OCI-LY1 (cell line): ENCODE measurements at regions not wholly inside any gene's neighbourhood (a gene's known extent, or its start where the extent isn't known, plus 50 kb on each side); places are given as distances from the start of the nearest gene placed in this dataset.

ENCODE experiments used
- H2AFZ ChIP-seq: fragments of 200-600 bp; sonication (generic), shearing (Covaris generic); 2 replicates; pipeline ENCODE4 v1.6.0; 2014; ENCODE audit warnings: antibody characterized with exemption, mild to moderate bottlenecking, low read length
- H3F3A ChIP-seq: fragments of 200-600 bp; sonication (generic), shearing (Covaris generic); 2 replicates; pipeline ENCODE4 v1.6.0; 2014; ENCODE audit warnings: mild to moderate bottlenecking, antibody characterized with exemption, low read length, moderate library complexity; ENCODE audit not compliant: insufficient read depth
- H3K27ac ChIP-seq: fragments of 200-600 bp; sonication (generic); 2 replicates; pipeline ENCODE4 v1.5.1; 2014; ENCODE audit warnings: low read length, mixed run types, mild to moderate bottlenecking, low read depth; ENCODE audit not compliant: poor library complexity, severe bottlenecking
- H3K27me3 ChIP-seq: fragments of 200-600 bp; sonication (generic); 2 replicates; pipeline ENCODE4 v1.6.0; 2014; ENCODE audit warnings: antibody characterized with exemption, mild to moderate bottlenecking, low read length, moderate library complexity; ENCODE audit not compliant: insufficient read depth
- H3K36me3 ChIP-seq: fragments of 200-600 bp; sonication (generic); 2 replicates; pipeline ENCODE4 v1.6.1; 2014; ENCODE audit warnings: mild to moderate bottlenecking, antibody characterized with exemption, low read length, moderate library complexity, mixed read lengths; ENCODE audit not compliant: insufficient read depth
- H3K4me1 ChIP-seq: fragments of 200-600 bp; sonication (generic); 2 replicates; pipeline ENCODE4 v1.5.1; 2014; ENCODE audit warnings: mild to moderate bottlenecking, low read length, moderate library complexity; ENCODE audit not compliant: insufficient read depth, severe bottlenecking
- H3K4me2 ChIP-seq: fragments of 200-600 bp; sonication (generic), shearing (Covaris generic); 2 replicates; pipeline ENCODE4 v1.6.1; 2014; ENCODE audit warnings: low read length
- H3K4me3 ChIP-seq: fragments of 200-600 bp; sonication (generic); 2 replicates; pipeline ENCODE4 v1.5.1; 2014; ENCODE audit warnings: low read length, low read depth, mild to moderate bottlenecking, mixed read lengths; ENCODE audit not compliant: poor library complexity, severe bottlenecking
- H3K79me2 ChIP-seq: fragments of 200-600 bp; shearing (Covaris generic); 2 replicates; pipeline ENCODE4 v1.6.1; 2016; ENCODE audit warnings: mixed run types, low read length, mixed read lengths; ENCODE audit not compliant: insufficient read depth
- H3K9ac ChIP-seq: fragments of 200-600 bp; sonication (generic), shearing (Covaris generic); 2 replicates; pipeline ENCODE4 v1.6.1; 2014; ENCODE audit warnings: mild to moderate bottlenecking, low read length, mixed read lengths
- H3K9me2 ChIP-seq: fragments of 200-600 bp; sonication (generic), shearing (Covaris generic); 2 replicates; pipeline ENCODE4 v1.6.1; 2014; ENCODE audit warnings: low read depth, mild to moderate bottlenecking, low read length, mixed read lengths
- H3K9me3 ChIP-seq: fragments of 200-600 bp; shearing (Covaris generic); 2 replicates; pipeline ENCODE4 v1.6.1; 2014; ENCODE audit warnings: low read length, mixed read lengths
- H4K20me1 ChIP-seq: fragments of 200-600 bp; sonication (generic), shearing (Covaris generic); 2 replicates; pipeline ENCODE4 v1.6.0; 2016; ENCODE audit warnings: mild to moderate bottlenecking, low read length; ENCODE audit not compliant: insufficient read depth
- EZH2 ChIP-seq: fragments of 200-600 bp; sonication (generic), shearing (Covaris generic); IDR thresholded peaks from 2 replicates; pipeline ENCODE4 v1.8.0; 2017; ENCODE audit warnings: borderline replicate concordance, mixed run types, mild to moderate bottlenecking, antibody characterized with exemption, low read length, moderate library complexity, mixed read lengths
- TF ChIP-seq, protein P1 (sequence below): fragments of 200-600 bp; sonication (generic), shearing (Covaris generic); IDR thresholded peaks from 2 replicates; pipeline ENCODE4 v1.5.1; 2017; ENCODE audit warnings: mild to moderate bottlenecking, antibody characterized with exemption, low read length, moderate library complexity, mixed read lengths

DNA sequence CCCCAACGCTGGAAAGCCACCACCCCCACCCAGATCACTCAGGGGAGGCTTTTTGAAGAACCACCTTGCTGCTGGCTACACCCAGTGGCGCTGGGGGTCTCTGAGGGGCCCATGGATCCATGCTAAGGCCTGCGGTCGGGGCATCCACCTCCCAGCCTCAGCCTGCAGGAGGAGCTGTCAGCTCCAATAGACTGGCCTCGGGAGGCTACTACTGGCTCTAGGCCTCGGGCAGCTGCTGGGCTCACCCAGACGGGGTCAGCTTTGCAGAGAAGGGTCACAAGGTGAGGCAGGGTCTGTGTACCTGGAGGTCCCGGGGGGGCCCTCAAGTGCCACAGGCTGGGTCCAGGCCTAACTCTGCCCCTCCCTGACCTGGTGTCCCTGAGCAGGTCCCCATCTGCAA lies 193.7 kb downstream of the OLFM1 start:
- no peak overlapping the region for H3K27ac ChIP-seq
- no peaks in the 10 kb centered on the region for H3K9me2 ChIP-seq
- H3F3A ChIP-seq, result no peaks in the 10 kb centered on the region
- H2AFZ ChIP-seq, result no peak overlapping the region
- no peaks in the 10 kb centered on the region for H3K36me3 ChIP-seq
- no peak overlapping the region for H3K9ac ChIP-seq
- no peaks in the 10 kb centered on the region for H3K79me2 ChIP-seq
- H3K4me3 ChIP-seq, result no peak overlapping the region
- H3K4me1 ChIP-seq, result no peaks in the 10 kb centered on the region
- no peak for TF ChIP-seq EZH2
- TF ChIP-seq, protein P1, sequence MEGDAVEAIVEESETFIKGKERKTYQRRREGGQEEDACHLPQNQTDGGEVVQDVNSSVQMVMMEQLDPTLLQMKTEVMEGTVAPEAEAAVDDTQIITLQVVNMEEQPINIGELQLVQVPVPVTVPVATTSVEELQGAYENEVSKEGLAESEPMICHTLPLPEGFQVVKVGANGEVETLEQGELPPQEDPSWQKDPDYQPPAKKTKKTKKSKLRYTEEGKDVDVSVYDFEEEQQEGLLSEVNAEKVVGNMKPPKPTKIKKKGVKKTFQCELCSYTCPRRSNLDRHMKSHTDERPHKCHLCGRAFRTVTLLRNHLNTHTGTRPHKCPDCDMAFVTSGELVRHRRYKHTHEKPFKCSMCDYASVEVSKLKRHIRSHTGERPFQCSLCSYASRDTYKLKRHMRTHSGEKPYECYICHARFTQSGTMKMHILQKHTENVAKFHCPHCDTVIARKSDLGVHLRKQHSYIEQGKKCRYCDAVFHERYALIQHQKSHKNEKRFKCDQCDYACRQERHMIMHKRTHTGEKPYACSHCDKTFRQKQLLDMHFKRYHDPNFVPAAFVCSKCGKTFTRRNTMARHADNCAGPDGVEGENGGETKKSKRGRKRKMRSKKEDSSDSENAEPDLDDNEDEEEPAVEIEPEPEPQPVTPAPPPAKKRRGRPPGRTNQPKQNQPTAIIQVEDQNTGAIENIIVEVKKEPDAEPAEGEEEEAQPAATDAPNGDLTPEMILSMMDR, result no peak
- no peaks in the 10 kb centered on the region for H4K20me1 ChIP-seq
- peaks cover 20% of the 10 kb centered on the region; the same call in 1 of the 2 replicates for H3K27me3 ChIP-seq
- H3K9me3 ChIP-seq, result no peaks in the 10 kb centered on the region
- H3K4me2 ChIP-seq, result no peak overlapping the region

DNA sequence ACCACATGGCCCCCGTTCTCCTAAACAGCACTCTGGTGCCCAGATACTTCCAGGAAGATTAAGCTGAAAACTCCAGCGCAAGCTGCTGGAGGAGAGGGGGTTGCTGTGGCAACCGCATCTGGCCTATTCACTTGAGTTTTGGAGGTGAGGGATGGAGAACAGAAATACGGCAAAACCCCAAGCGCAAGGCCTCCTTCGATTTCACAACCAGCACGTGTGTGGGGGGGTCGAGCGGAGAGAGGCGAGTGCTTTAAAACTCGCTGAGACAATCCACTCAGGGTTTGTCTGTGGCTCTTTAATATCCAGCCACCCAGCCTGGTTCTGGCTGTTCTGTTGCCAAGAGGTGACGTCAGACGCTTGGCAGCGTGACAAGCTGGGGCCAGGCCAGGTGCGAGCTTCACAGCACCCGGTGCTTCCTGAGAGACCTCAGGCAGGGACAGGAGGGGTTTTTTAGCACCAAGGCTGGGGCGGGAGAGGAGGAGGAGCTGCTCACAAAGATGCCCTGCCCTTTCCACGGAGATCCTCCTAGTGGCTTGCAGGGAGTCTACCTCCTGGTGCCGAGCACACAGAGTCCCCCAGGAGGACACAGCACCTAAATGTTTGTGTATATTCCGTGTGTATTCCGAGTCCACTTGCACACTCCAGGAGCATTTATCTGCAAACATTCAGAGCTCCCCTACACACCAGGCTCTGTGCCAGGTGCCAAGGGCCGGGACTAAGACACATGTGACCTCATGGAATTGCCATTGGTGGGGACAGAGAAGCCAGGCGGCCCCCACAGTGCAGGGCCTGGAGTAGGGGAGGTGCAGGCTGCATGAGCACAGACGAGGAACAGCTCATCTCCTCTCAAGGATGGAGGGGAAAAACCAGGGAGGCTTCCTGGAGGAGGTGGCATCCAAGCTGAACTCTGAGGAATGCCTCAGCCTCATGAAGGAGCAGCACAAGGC lies 194.6 kb downstream of the OLFM1 start:
- H3K4me1 ChIP-seq, result no peaks in the 10 kb centered on the region
- H3K9me3 ChIP-seq, result no peaks in the 10 kb centered on the region
- no peaks in the 10 kb centered on the region for H3K36me3 ChIP-seq
- peaks cover 20% of the 10 kb centered on the region; the same call in 1 of the 2 replicates for H3K27me3 ChIP-seq
- no peak overlapping the region for H2AFZ ChIP-seq
- no peak overlapping the region for H3K4me2 ChIP-seq
- TF ChIP-seq EZH2, result no peak
- TF ChIP-seq, protein P1, result no peak
- H4K20me1 ChIP-seq, result no peaks in the 10 kb centered on the region
- no peaks in the 10 kb centered on the region for H3F3A ChIP-seq
- H3K27ac ChIP-seq, result no peak overlapping the region
- no peaks in the 10 kb centered on the region for H3K9me2 ChIP-seq
- no peaks in the 10 kb centered on the region for H3K79me2 ChIP-seq
- H3K4me3 ChIP-seq, result no peak overlapping the region
- no peak overlapping the region for H3K9ac ChIP-seq

DNA sequence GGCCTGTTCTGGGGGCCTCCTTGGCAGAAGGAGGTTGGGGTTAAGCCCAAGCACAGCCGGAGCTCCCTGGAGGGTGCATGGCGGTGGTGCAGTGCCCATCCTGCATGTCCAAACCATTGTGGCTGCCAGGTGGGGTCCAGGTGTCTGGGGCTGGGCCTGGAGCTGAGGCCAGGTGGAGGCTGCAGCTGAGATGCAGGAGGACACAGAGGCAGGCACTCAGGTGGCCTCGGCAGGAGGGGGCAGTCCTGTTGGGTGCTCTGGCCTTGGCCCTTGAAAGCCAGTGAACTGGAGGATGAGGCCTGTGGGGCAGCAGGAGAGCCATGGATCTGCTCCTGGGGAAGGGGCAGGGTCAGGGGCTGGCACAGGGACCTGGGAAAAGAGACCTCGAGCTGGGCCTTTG lies 195.3 kb downstream of the OLFM1 start:
- Histone ChIP-seq H3K27ac (no peak overlapping the region), H4K20me1 (no peaks in the 10 kb centered on the region), H3K9me3 (no peaks in the 10 kb centered on the region), H3K9me2 (no peaks in the 10 kb centered on the region), H3K4me3 (no peak overlapping the region), H3K36me3 (no peaks in the 10 kb centered on the region), H2AFZ (no peak overlapping the region), H3F3A (no peaks in the 10 kb centered on the region), H3K4me1 (no peaks in the 10 kb centered on the region), H3K9ac (no peak overlapping the region), H3K79me2 (no peaks in the 10 kb centered on the region), H3K4me2 (no peak overlapping the region), H3K27me3 (peaks cover 17% of the 10 kb centered on the region; the same call in 1 of the 2 replicates)
- no peak for TF ChIP-seq EZH2
- TF ChIP-seq, protein P1, result no peak
